ENCODE measurements at regions not wholly inside any gene's neighbourhood (a gene's known extent, or its start where the extent isn't known, plus 50 kb on each side); places are given as distances from the start of the nearest gene placed in this dataset.

DNA sequence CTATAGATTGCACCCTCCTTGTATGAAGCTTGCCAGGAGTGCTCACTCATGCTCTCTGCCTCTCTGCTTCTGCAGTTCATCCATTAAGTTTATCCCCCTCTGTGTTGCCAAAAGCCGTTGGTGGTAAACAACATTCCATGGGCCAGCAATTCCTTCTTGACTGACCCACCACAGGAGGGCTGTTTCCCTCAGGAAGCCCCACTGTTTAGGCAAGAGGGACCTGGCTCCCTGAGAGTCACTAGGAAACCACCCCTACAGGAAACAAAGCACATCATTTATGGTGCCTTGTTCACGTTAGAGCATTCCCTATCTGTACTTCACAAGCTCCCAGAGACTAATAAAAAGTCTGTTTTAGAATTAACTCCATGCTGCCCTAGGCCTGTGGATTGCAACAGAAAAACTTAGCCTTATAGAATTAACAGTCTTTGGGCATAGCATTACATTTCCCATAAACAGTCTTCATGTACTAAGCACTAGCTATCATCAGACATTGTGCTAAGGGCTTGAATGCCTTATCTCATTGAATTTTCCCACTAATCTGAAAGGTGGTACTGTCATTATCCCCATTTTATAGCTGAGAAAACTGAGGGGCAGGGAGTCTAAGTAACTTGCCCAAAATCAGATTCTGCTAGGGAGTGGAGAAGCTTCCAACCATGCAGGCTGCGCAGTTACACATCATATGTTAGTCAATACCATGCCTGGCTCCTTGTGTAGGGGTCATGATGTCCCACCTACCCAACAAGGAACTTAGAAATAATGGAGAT lies 149.9 kb downstream of the SHQ1 start:
- no peaks in the 10 kb centered on the region for H3K79me2 ChIP-seq (ENCODE audit: insufficient read depth, low read length)
- no peaks in the 10 kb centered on the region for H3K9me2 ChIP-seq (replicated peaks; ENCODE audit: insufficient read depth, low read length)
- H3K4me2 ChIP-seq (ENCODE audit: low read depth, low read length, poor library complexity, severe bottlenecking) = no peak overlapping the region
- no peak overlapping the region for H3K9ac ChIP-seq (ENCODE audit: low read length)
- H3F3A ChIP-seq (ENCODE audit: insufficient read depth) = no peaks in the 10 kb centered on the region
- no peak overlapping the region for H3K4me3 ChIP-seq (ENCODE audit: insufficient read depth, low read length, poor library complexity, severe bottlenecking)
- H2AFZ ChIP-seq (ENCODE audit: low read depth, low read length, severe bottlenecking) = no peak overlapping the region
- no peaks in the 10 kb centered on the region for H4K20me1 ChIP-seq (ENCODE audit: low read depth, low read length)
- no peaks in the 10 kb centered on the region for H3K36me3 ChIP-seq (ENCODE audit: low read length)
- TF ChIP-seq, protein P1, sequence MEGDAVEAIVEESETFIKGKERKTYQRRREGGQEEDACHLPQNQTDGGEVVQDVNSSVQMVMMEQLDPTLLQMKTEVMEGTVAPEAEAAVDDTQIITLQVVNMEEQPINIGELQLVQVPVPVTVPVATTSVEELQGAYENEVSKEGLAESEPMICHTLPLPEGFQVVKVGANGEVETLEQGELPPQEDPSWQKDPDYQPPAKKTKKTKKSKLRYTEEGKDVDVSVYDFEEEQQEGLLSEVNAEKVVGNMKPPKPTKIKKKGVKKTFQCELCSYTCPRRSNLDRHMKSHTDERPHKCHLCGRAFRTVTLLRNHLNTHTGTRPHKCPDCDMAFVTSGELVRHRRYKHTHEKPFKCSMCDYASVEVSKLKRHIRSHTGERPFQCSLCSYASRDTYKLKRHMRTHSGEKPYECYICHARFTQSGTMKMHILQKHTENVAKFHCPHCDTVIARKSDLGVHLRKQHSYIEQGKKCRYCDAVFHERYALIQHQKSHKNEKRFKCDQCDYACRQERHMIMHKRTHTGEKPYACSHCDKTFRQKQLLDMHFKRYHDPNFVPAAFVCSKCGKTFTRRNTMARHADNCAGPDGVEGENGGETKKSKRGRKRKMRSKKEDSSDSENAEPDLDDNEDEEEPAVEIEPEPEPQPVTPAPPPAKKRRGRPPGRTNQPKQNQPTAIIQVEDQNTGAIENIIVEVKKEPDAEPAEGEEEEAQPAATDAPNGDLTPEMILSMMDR (IDR thresholded peaks at IDR 0.05; ENCODE audit: insufficient read depth, low read length, poor library complexity, severe bottlenecking) = no peak
- TF ChIP-seq EZH2phosphoT487 (conservative IDR thresholded peaks at IDR 0.05; ENCODE audit: low read length) = no peak
- H3K27me3 ChIP-seq (ENCODE audit: low read length) = no peaks in the 10 kb centered on the region
- no peaks in the 10 kb centered on the region for H3K9me3 ChIP-seq (ENCODE audit: insufficient read depth, low read length)
- H3K27ac ChIP-seq (ENCODE audit: low read depth, low read length) = no peak overlapping the region

- no peaks in the 10 kb centered on the region for H3K27me3 ChIP-seq (ENCODE audit: low read length)
- H3K9me2 ChIP-seq (replicated peaks; ENCODE audit: insufficient read depth, low read length) = no peaks in the 10 kb centered on the region
- H3F3A ChIP-seq (ENCODE audit: insufficient read depth) = no peaks in the 10 kb centered on the region
- no peak overlapping the region for H3K27ac ChIP-seq (ENCODE audit: low read depth, low read length)
- no peaks in the 10 kb centered on the region for H3K9me3 ChIP-seq (ENCODE audit: insufficient read depth, low read length)
- H2AFZ ChIP-seq (ENCODE audit: low read depth, low read length, severe bottlenecking) = no peak overlapping the region
- no peak overlapping the region for H3K4me3 ChIP-seq (ENCODE audit: insufficient read depth, low read length, poor library complexity, severe bottlenecking)
- TF ChIP-seq, protein P1 (IDR thresholded peaks at IDR 0.05; ENCODE audit: insufficient read depth, low read length, poor library complexity, severe bottlenecking) = no peak
- TF ChIP-seq EZH2phosphoT487 (conservative IDR thresholded peaks at IDR 0.05; ENCODE audit: low read length) = no peak
- no peak overlapping the region for H3K4me2 ChIP-seq (ENCODE audit: low read depth, low read length, poor library complexity, severe bottlenecking)
- no peaks in the 10 kb centered on the region for H4K20me1 ChIP-seq (ENCODE audit: low read depth, low read length)
- H3K36me3 ChIP-seq (ENCODE audit: low read length) = no peaks in the 10 kb centered on the region
- no peak overlapping the region for H3K9ac ChIP-seq (ENCODE audit: low read length)
- no peaks in the 10 kb centered on the region for H3K79me2 ChIP-seq (ENCODE audit: insufficient read depth, low read length)
These were observed 150.5 kb downstream of the SHQ1 start for GRCh38 chr3:72697717-72698116.

- H4K20me1 ChIP-seq (ENCODE audit: low read depth, low read length) = no peaks in the 10 kb centered on the region
- H3K27ac ChIP-seq (ENCODE audit: low read depth, low read length) = no peak overlapping the region
- H3K9me3 ChIP-seq (ENCODE audit: insufficient read depth, low read length) = no peaks in the 10 kb centered on the region
- H3K36me3 ChIP-seq (ENCODE audit: low read length) = no peaks in the 10 kb centered on the region
- no peak overlapping the region for H2AFZ ChIP-seq (ENCODE audit: low read depth, low read length, severe bottlenecking)
- H3K9ac ChIP-seq (ENCODE audit: low read length) = no peak overlapping the region
- H3K9me2 ChIP-seq (replicated peaks; ENCODE audit: insufficient read depth, low read length) = no peaks in the 10 kb centered on the region
- H3K79me2 ChIP-seq (ENCODE audit: insufficient read depth, low read length) = no peaks in the 10 kb centered on the region
- no peaks in the 10 kb centered on the region for H3F3A ChIP-seq (ENCODE audit: insufficient read depth)
- no peak for TF ChIP-seq EZH2phosphoT487 (conservative IDR thresholded peaks at IDR 0.05; ENCODE audit: low read length)
- TF ChIP-seq, protein P1 (IDR thresholded peaks at IDR 0.05; ENCODE audit: insufficient read depth, low read length, poor library complexity, severe bottlenecking) = no peak
- no peak overlapping the region for H3K4me2 ChIP-seq (ENCODE audit: low read depth, low read length, poor library complexity, severe bottlenecking)
- H3K4me3 ChIP-seq (ENCODE audit: insufficient read depth, low read length, poor library complexity, severe bottlenecking) = no peak overlapping the region
- no peaks in the 10 kb centered on the region for H3K27me3 ChIP-seq (ENCODE audit: low read length)
These were observed 151.4 kb downstream of the SHQ1 start for GRCh38 chr3:72696815-72697214.

Measured in SU-DHL-6 (cell line).